H1 (cell line): ENCODE measurements at regions not wholly inside any gene's neighbourhood (a gene's known extent, or its start where the extent isn't known, plus 50 kb on each side); places are given as distances from the start of the nearest gene placed in this dataset.

Source experiments
- BRCA1 ChIP-seq: IDR thresholded peaks from 2 replicates; pipeline ENCODE4 v1.6.1; 2012; ENCODE audit warnings: low read depth, low read length, improper control_type of control experiment
- KDM4A ChIP-seq: IDR thresholded peaks from one replicate; pipeline ENCODE4 v1.7.1; 2012; ENCODE audit warnings: low read depth, mild to moderate bottlenecking, moderate library complexity, low read length, inconsistent platforms; ENCODE audit not compliant: severe bottlenecking
- NRF1 ChIP-seq: IDR thresholded peaks from 2 replicates; pipeline ENCODE4 v1.6.1; 2011; ENCODE audit warnings: mild to moderate bottlenecking, low read depth, low read length, improper control_type of control experiment
- PHF8 ChIP-seq: fragments of 200-600 bp; sonication (generic); conservative IDR thresholded peaks from 2 replicates; pipeline ENCODE4 v1.7.1; 2012; ENCODE audit warnings: low read depth, mild to moderate bottlenecking, inconsistent platforms, low read length, moderate library complexity
- TAF7 ChIP-seq: optimal IDR thresholded peaks from 2 replicates; pipeline ENCODE3; 2011; ENCODE audit warnings: low read depth, mild to moderate bottlenecking, inconsistent platforms, low read length, moderate library complexity, borderline replicate concordance

DNA sequence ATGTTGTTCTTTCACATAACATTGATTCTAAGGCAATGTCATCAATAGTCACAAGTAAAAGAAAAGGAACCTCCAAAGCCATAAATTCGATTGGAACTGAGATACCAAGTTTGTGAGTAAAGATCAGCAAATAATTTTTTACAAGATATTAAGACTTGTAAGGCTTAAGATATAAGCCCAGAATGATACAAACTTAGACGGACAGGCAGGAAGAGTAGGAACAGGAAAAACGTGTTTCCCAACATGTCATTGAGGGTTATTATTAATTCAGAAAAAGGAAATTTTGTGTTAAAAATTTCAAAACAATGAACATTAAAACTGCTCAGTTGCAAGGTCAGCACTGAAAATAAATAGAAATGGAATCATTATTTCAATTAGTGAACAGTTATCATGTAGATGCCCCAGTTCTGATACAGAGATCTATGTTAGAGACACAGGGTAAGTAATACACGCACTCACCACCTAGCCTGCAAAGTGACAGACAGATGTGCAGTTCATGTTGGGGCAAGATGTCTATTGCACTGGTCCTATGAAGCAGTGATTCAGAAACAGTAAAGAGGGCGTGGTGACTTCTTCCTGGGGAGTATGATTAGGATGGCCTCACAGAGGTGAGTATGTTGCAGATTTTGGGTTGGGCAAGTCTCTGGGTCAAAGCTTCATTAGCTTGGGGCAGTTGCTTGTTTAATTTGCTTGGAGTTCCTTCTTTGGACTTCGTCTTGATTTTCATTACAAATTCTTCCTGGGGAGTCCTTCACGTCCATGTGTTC, 284.4 kb downstream of the SETD4 start (continued):
- TF ChIP-seq KDM4A: no peak
- TF ChIP-seq PHF8: no peak
- TF ChIP-seq TAF7: no peak
- no peak for TF ChIP-seq BRCA1
- no peak for TF ChIP-seq NRF1
- TF ChIP-seq, all 59 proteins: peak for 0
